BJ (cell line): ENCODE measurements at regions not wholly inside any gene's neighbourhood (a gene's known extent, or its start where the extent isn't known, plus 50 kb on each side); places are given as distances from the start of the nearest gene placed in this dataset.

Source experiments
- CTCF ChIA-PET: fragments of 350-600 bp; formaldehyde crosslinking; extraction: SDS; loops from one replicate; lab custom pipeline; 2021; ENCODE audit warnings: antibody characterized with exemption, inconsistent platforms; lab: Yijun Ruan, JAX
- POLR2A ChIA-PET: fragments of 300-600 bp; sonication (Branson Sonifier 250); formaldehyde crosslinking; extraction: SDS; loops from one replicate; lab custom pipeline; 2021; ENCODE audit warnings: antibody characterized with exemption; lab: Charles Lee
- DNase-seq: peaks from one replicate; pipeline ENCODE4 v3.0.0-alpha.2; 2011; ENCODE audit warnings: low read depth
- H3K27me3 ChIP-seq: 2 replicates; pipeline ENCODE4 v1.6.0; 2011; ENCODE audit warnings: low read length; ENCODE audit not compliant: control insufficient read depth, insufficient read depth
- H3K36me3 ChIP-seq: 2 replicates; pipeline ENCODE4 v1.5.1; 2011; ENCODE audit warnings: low read length; ENCODE audit not compliant: control insufficient read depth, insufficient read depth
- H3K4me3 ChIP-seq: 2 replicates; pipeline ENCODE4 v1.5.1; 2011; ENCODE audit warnings: low read depth, mild to moderate bottlenecking, control low read depth, low read length
- CTCF ChIP-seq: IDR thresholded peaks from 2 replicates; pipeline ENCODE4 v1.5.1; 2011; ENCODE audit warnings: low read depth, mild to moderate bottlenecking, control low read depth, inconsistent platforms, low read length, moderate library complexity; ENCODE audit not compliant: insufficient read depth

GRCh38 chr9:29060041-29060440 lies 1486.8 kb upstream of the C9orf72 start:
- no peak overlapping the region for H3K4me3 ChIP-seq
- ChIA-PET POLR2A (no interaction called here), CTCF (no interaction called here)
- TF ChIP-seq CTCF = no peak
- no peaks in the 10 kb centered on the region for H3K36me3 ChIP-seq
- no peaks in the 10 kb centered on the region for H3K27me3 ChIP-seq
- no peak for DNase-seq

DNA sequence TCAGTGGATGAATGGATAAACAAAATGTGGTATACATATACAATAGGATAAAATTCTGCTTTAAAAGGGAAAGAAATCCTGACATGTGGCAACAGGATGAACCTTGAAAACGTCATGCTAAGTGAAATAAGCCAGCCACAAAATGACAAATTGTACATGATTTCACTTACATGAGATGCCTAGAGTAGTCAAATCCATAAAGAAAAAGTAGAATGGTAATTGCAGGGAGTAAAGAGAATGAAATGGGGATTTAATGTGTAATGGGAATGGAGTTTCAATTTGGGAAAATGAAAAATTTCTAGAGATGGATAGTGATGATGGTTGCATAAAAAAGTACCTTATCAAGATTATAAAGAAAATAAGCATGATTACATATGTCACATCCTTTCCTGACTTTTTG lies 1489.2 kb upstream of the C9orf72 start:
- no peak for TF ChIP-seq CTCF
- no peak overlapping the region for H3K4me3 ChIP-seq
- CTCF ChIA-PET = no interaction called here

GRCh38 chr9:29063031-29063430 lies 1489.8 kb upstream of the C9orf72 start:
- H3K36me3 ChIP-seq = no peaks in the 10 kb centered on the region
- DNase-seq = no peak
- CTCF ChIA-PET = no interaction called here
- POLR2A ChIA-PET = no interaction called here
- H3K4me3 ChIP-seq = no peak overlapping the region
- H3K27me3 ChIP-seq = no peaks in the 10 kb centered on the region
- TF ChIP-seq CTCF = no peak

More for the DNA sequence above, 1489.2 kb upstream of the C9orf72 start:
- no peaks in the 10 kb centered on the region for H3K27me3 ChIP-seq
- no peak for DNase-seq
- POLR2A ChIA-PET = no interaction called here
- H3K36me3 ChIP-seq = no peaks in the 10 kb centered on the region

- CTCF ChIA-PET = no interaction called here
- POLR2A ChIA-PET = no interaction called here
- TF ChIP-seq CTCF = no peak
- no peak for DNase-seq
- Histone ChIP-seq H3K4me3 (no peak overlapping the region), H3K27me3 (no peaks in the 10 kb centered on the region), H3K36me3 (no peaks in the 10 kb centered on the region)
Observed at GRCh38 chr9:29066141-29066640, 1492.9 kb upstream of the C9orf72 start.

GRCh38 chr9:29068461-29068860 lies 1495.2 kb upstream of the C9orf72 start:
- TF ChIP-seq CTCF = no peak
- no peak for DNase-seq
- POLR2A ChIA-PET = no interaction called here
- Histone ChIP-seq H3K4me3 (no peak overlapping the region), H3K36me3 (no peaks in the 10 kb centered on the region), H3K27me3 (no peaks in the 10 kb centered on the region)
- CTCF ChIA-PET = no interaction called here
